ENCODE measurements at regions not wholly inside any gene's neighbourhood (a gene's known extent, or its start where the extent isn't known, plus 50 kb on each side); places are given as distances from the start of the nearest gene placed in this dataset.

GRCh38 chr7:145263886-145264285 is 428.0 kb upstream of the TPK1 start:
- Histone ChIP-seq H3K4ac (ENCODE audit: low read depth, low read length) (no peak overlapping the region), H3K23ac (ENCODE audit: low read depth, low read length) (no peak overlapping the region), H3K4me2 (ENCODE audit: low read depth, low read length) (no peak overlapping the region), H4K91ac (ENCODE audit: insufficient read depth, low read depth, low read length) (no peak overlapping the region), H3K18ac (ENCODE audit: low read depth, low read length) (no peak overlapping the region), H3K79me1 (ENCODE audit: low read depth in 1 of 2, low read length in 2 of 2) (no peaks in the 10 kb centered on the region), H3K36me3 (ENCODE audit: control insufficient read depth, insufficient read depth, low read length) (no peaks in the 10 kb centered on the region), H4K8ac (ENCODE audit: low read depth in 2 of 2, low read length in 2 of 2) (no peak overlapping the region), H3K9me3 (ENCODE audit: control insufficient read depth, insufficient read depth, low read length) (peaks cover 2% of the 10 kb centered on the region; the same call in 1 of the 2 replicates), H3K27me3 (ENCODE audit: control insufficient read depth, insufficient read depth, low read length) (no peaks in the 10 kb centered on the region), H4K20me1 (ENCODE audit: insufficient read depth, low read length) (no peaks in the 10 kb centered on the region), H2BK15ac (ENCODE audit: low read depth, low read length) (no peak overlapping the region), H4K5ac (ENCODE audit: low read depth, low read length) (no peak overlapping the region), H3K27ac (ENCODE audit: insufficient read depth, low read length) (no peak overlapping the region), H3K9ac (ENCODE audit: low read depth, low read length) (no peak overlapping the region), H2BK5ac (ENCODE audit: low read depth, low read length, poor library complexity, severe bottlenecking) (no peak overlapping the region), H3K14ac (replicated peaks; ENCODE audit: low read depth, low read length) (no peak overlapping the region), H3K56ac (ENCODE audit: extremely low read depth, insufficient read depth, low read length) (no peak overlapping the region), H3K4me3 (ENCODE audit: insufficient read depth, low read depth, low read length) (no peak overlapping the region), H2BK120ac (ENCODE audit: low read depth, low read length) (no peak overlapping the region), H3K4me1 (ENCODE audit: control insufficient read depth, insufficient read depth, low read length) (no peaks in the 10 kb centered on the region), H2AK5ac (ENCODE audit: low read depth, low read length) (no peak overlapping the region), H2AK9ac (replicated peaks; ENCODE audit: low read depth, low read length, poor library complexity) (no peak overlapping the region), H3K9me1 (ENCODE audit: insufficient read depth, low read length) (no peaks in the 10 kb centered on the region), H2AFZ (replicated peaks; ENCODE audit: low read length, poor library complexity) (no peak overlapping the region), H2BK20ac (ENCODE audit: low read depth, low read length) (no peak overlapping the region)
- BruUV-seq (replicated peaks): no TSS peak
- dilution Hi-C loops (cut with HindIII; ENCODE audit: low sequenced_read_pairs, unreplicated experiment): no loop called here
- in situ Hi-C loops (cut with MboI; ENCODE audit: low sequenced_read_pairs): no loop called here
- CTCF ChIA-PET: no interaction called here
- POLR2A ChIA-PET (ENCODE audit: unreplicated experiment): no interaction called here
- intact Hi-C loops (cut with micrococcal nuclease): no loop called here
- WGBS, 2 experiments (ENCODE audit: extremely low coverage in 2 of 2, insufficient read length in 1 of 2): no CpG with 5 or more reads among the region's 1 CpG
- DNase-seq (no peak), ATAC-seq (ENCODE audit: low read depth) (no peak)
- no peak for TF ChIP-seq MAFK (IDR thresholded peaks at IDR 0.05; ENCODE audit: low read depth, low read length)
- TF ChIP-seq FOS (IDR thresholded peaks at IDR 0.05; ENCODE audit: low read depth, low read length): no peak
- no peak for TF ChIP-seq RCOR1 (IDR thresholded peaks at IDR 0.05; ENCODE audit: insufficient replicate concordance, low read length)
- no peak for TF ChIP-seq USF2 (IDR thresholded peaks at IDR 0.05; ENCODE audit: low read depth, low read length)
- TF ChIP-seq RAD21 (IDR thresholded peaks at IDR 0.05; ENCODE audit: low read length): no peak

All from IMR-90 (cell line).